Cardiac fibroblast (primary cell): ENCODE measurements at regions not wholly inside any gene's neighbourhood (a gene's known extent, or its start where the extent isn't known, plus 50 kb on each side); places are given as distances from the start of the nearest gene placed in this dataset.
"Not testable (repeated sequence)": the region's sequence is repeated elsewhere in the genome, so short reads cannot be mapped to it uniquely, and the experiment has no call there.

Source experiments
- DNase-seq, 2 donors: peaks; one replicate each; pipeline versions ENCODE4 v3.0.0 to v3.0.0-alpha.2; 2010; ENCODE audit warnings: low read depth in 2 of 2
- H3K4me3 ChIP-seq, 2 donors: replicated peaks in 1 of 2; 1 replicate in 1 of 2; 2 replicates in 1 of 2; pipeline ENCODE4 v1.5.1; 2011; ENCODE audit warnings: low read depth in 2 of 2, low read length in 2 of 2, mild to moderate bottlenecking in 2 of 2, moderate library complexity in 1 of 2
- CTCF ChIP-seq: IDR thresholded peaks from one replicate; pipeline ENCODE4 v1.5.1; 2011; ENCODE audit warnings: low read depth, mild to moderate bottlenecking, low read length, inconsistent platforms

GRCh38 chr6:99668036-99668705, 61.5 kb downstream of the PRDM13 start:
- DNase-seq: no peak
- TF ChIP-seq CTCF: no peak
- no peak overlapping the region for H3K4me3 ChIP-seq

- no peak for TF ChIP-seq CTCF
- H3K4me3 ChIP-seq: no peak overlapping the region
- no peak for DNase-seq
Observed at GRCh38 chr6:99689916-99690685, 83.5 kb downstream of the PRDM13 start.

GRCh38 chr6:99702287-99702686, 95.7 kb downstream of the PRDM13 start:
- DNase-seq, H3K4me3 ChIP-seq: not testable (repeated sequence)

GRCh38 chr6:99709062-99709461, 102.4 kb downstream of the PRDM13 start:
- no peak overlapping the region for H3K4me3 ChIP-seq
- no peak for TF ChIP-seq CTCF
- DNase-seq: no peak

- TF ChIP-seq CTCF: no peak
- no peak overlapping the region for H3K4me3 ChIP-seq
- DNase-seq: no peak
Observed at GRCh38 chr6:99711302-99711701, 104.7 kb downstream of the PRDM13 start.

GRCh38 chr6:99711925-99712324, 105.3 kb downstream of the PRDM13 start:
- DNase-seq: no peak
- no peak for TF ChIP-seq CTCF
- no peak overlapping the region for H3K4me3 ChIP-seq

- H3K4me3 ChIP-seq: no peak overlapping the region
- TF ChIP-seq CTCF: no peak
- no peak for DNase-seq
Observed at GRCh38 chr6:99712519-99712918, 105.9 kb downstream of the PRDM13 start.

GRCh38 chr6:99722043-99722442, 115.4 kb downstream of the PRDM13 start:
- H3K4me3 ChIP-seq, DNase-seq: not testable (repeated sequence)

- DNase-seq, H3K4me3 ChIP-seq: not testable (repeated sequence)
Observed at GRCh38 chr6:99730237-99730636, 123.6 kb downstream of the PRDM13 start.
